IMR-90 (cell line): ENCODE measurements at regions not wholly inside any gene's neighbourhood (a gene's known extent, or its start where the extent isn't known, plus 50 kb on each side); places are given as distances from the start of the nearest gene placed in this dataset.

Source experiments
- ATAC-seq: fragments of 200-7000 bp; cut with Tn5 transposase; 2 replicates; pipeline ENCODE4 v1.9.1; 2020; ENCODE audit warnings: low read depth, mild to moderate bottlenecking, moderate library complexity
- BruUV-seq: library from RNA; stranded (reverse); fragments of 400-500 nt; replicated peaks from 2 replicates; lab custom pipeline; 2021; lab: Mats Ljungman, UMichigan
- CTCF ChIA-PET: fragments of 300-600 bp; formaldehyde crosslinking; extraction: SDS; loops from one replicate; lab custom pipeline; 2021; ENCODE audit warnings: antibody characterized with exemption; lab: Yijun Ruan, JAX
- POLR2A ChIA-PET: fragments of 300-600 bp; sonication (Branson Sonifier 250); formaldehyde crosslinking; loops from one replicate; lab custom pipeline; 2022; ENCODE audit warnings: antibody characterized with exemption; ENCODE audit not compliant: unreplicated experiment; lab: Charles Lee
- DNase-seq: peaks from one replicate; pipeline ENCODE4 v3.0.0; 2013
- H2AFZ ChIP-seq: replicated peaks from 2 replicates; pipeline ENCODE3; 2013; ENCODE audit warnings: low read length, mild to moderate bottlenecking; ENCODE audit not compliant: poor library complexity
- H2AK5ac ChIP-seq: 2 replicates; pipeline ENCODE4 v1.6.1; 2013; ENCODE audit warnings: low read depth, low read length, inconsistent platforms
- H2AK9ac ChIP-seq: replicated peaks from 2 replicates; pipeline ENCODE3; 2013; ENCODE audit warnings: mild to moderate bottlenecking, low read depth, low read length, moderate library complexity; ENCODE audit not compliant: poor library complexity
- H2BK120ac ChIP-seq: 2 replicates; pipeline ENCODE4 v1.6.1; 2013; ENCODE audit warnings: low read depth, low read length, inconsistent platforms
- H2BK15ac ChIP-seq: 3 replicates; pipeline ENCODE4 v1.6.1; 2013; ENCODE audit warnings: low read depth, low read length, inconsistent platforms
- H2BK20ac ChIP-seq: 2 replicates; pipeline ENCODE4 v1.6.1; 2013; ENCODE audit warnings: low read depth, mild to moderate bottlenecking, inconsistent platforms, low read length, moderate library complexity
- H2BK5ac ChIP-seq: 2 replicates; pipeline ENCODE4 v1.6.1; 2013; ENCODE audit warnings: mild to moderate bottlenecking, low read depth, low read length, inconsistent platforms; ENCODE audit not compliant: poor library complexity, severe bottlenecking
- H3K14ac ChIP-seq: replicated peaks from 2 replicates; pipeline ENCODE4 v1.6.1; 2013; ENCODE audit warnings: low read depth, low read length, inconsistent platforms
- H3K18ac ChIP-seq: 2 replicates; pipeline ENCODE4 v1.6.1; 2013; ENCODE audit warnings: low read depth, low read length, control low read depth
- H3K23ac ChIP-seq: 2 replicates; pipeline ENCODE4 v1.6.1; 2013; ENCODE audit warnings: low read depth, low read length, inconsistent platforms
- H3K27ac ChIP-seq: 2 replicates; pipeline ENCODE4 v1.5.1; 2013; ENCODE audit warnings: mild to moderate bottlenecking, control low read depth, low read length; ENCODE audit not compliant: insufficient read depth
- H3K27me3 ChIP-seq: 2 replicates; pipeline ENCODE4 v1.6.1; 2013; ENCODE audit warnings: low read length; ENCODE audit not compliant: control insufficient read depth, insufficient read depth
- H3K36me3 ChIP-seq: 2 replicates; pipeline ENCODE4 v1.6.1; 2013; ENCODE audit warnings: low read length, mixed read lengths; ENCODE audit not compliant: control insufficient read depth, insufficient read depth
- H3K4ac ChIP-seq: 2 replicates; pipeline ENCODE4 v1.6.1; 2013; ENCODE audit warnings: low read depth, low read length, inconsistent platforms
- H3K4me1 ChIP-seq: 2 replicates; pipeline ENCODE4 v1.6.1; 2013; ENCODE audit warnings: low read length, mixed read lengths; ENCODE audit not compliant: control insufficient read depth, insufficient read depth
- H3K4me2 ChIP-seq: 2 replicates; pipeline ENCODE4 v1.6.1; 2013; ENCODE audit warnings: low read depth, mild to moderate bottlenecking, control low read depth, low read length, moderate library complexity
- H3K4me3 ChIP-seq: 2 replicates; pipeline ENCODE4 v1.5.1; 2013; ENCODE audit warnings: low read depth, mild to moderate bottlenecking, control low read depth, low read length, moderate library complexity; ENCODE audit not compliant: insufficient read depth
- H3K56ac ChIP-seq: 2 replicates; pipeline ENCODE4 v1.6.1; 2013; ENCODE audit warnings: low read length, inconsistent platforms; ENCODE audit not compliant: insufficient read depth; ENCODE audit errors: extremely low read depth
- H3K79me1 ChIP-seq, 2 experiments: 2 replicates each; pipeline ENCODE4 v1.6.1; 2013; ENCODE audit warnings: low read length in 2 of 2, inconsistent platforms in 1 of 2, low read depth in 1 of 2
- H3K9ac ChIP-seq: 2 replicates; pipeline ENCODE4 v1.6.1; 2013; ENCODE audit warnings: low read depth, low read length, control low read depth
- H3K9me1 ChIP-seq: 2 replicates; pipeline ENCODE4 v1.6.1; 2013; ENCODE audit warnings: low read length, inconsistent platforms; ENCODE audit not compliant: insufficient read depth
- H3K9me3 ChIP-seq: 2 replicates; pipeline ENCODE4 v1.6.1; 2013; ENCODE audit warnings: low read length; ENCODE audit not compliant: control insufficient read depth, insufficient read depth
- H4K20me1 ChIP-seq: 2 replicates; pipeline ENCODE4 v1.6.1; 2013; ENCODE audit warnings: low read length, inconsistent platforms; ENCODE audit not compliant: insufficient read depth
- H4K5ac ChIP-seq: 2 replicates; pipeline ENCODE4 v1.6.1; 2013; ENCODE audit warnings: mild to moderate bottlenecking, low read depth, low read length, control low read depth
- H4K8ac ChIP-seq, 2 experiments: 2 replicates each; pipeline ENCODE4 v1.6.1; 2013; ENCODE audit warnings: low read depth in 2 of 2, low read length in 2 of 2, control low read depth in 1 of 2, inconsistent platforms in 1 of 2
- H4K91ac ChIP-seq: 2 replicates; pipeline ENCODE4 v1.6.1; 2013; ENCODE audit warnings: low read depth, low read length, inconsistent platforms; ENCODE audit not compliant: insufficient read depth
- CEBPB ChIP-seq: IDR thresholded peaks from 2 replicates; pipeline ENCODE4 v1.6.1; 2012; ENCODE audit warnings: low read depth, low read length, improper control_type of control experiment
- FOS ChIP-seq: fragments of 150-350 bp; IDR thresholded peaks from 2 replicates; pipeline ENCODE4 v1.6.1; 2016; ENCODE audit warnings: low read depth, low read length
- MAFK ChIP-seq: IDR thresholded peaks from 2 replicates; pipeline ENCODE4 v1.6.1; 2012; ENCODE audit warnings: low read depth, low read length, improper control_type of control experiment
- MAZ ChIP-seq: IDR thresholded peaks from 2 replicates; pipeline ENCODE4 v1.6.1; 2012; ENCODE audit warnings: low read depth, mild to moderate bottlenecking, low read length, improper control_type of control experiment, moderate library complexity, borderline replicate concordance
- MXI1 ChIP-seq: IDR thresholded peaks from 2 replicates; pipeline ENCODE4 v1.6.1; 2012; ENCODE audit warnings: low read depth, mild to moderate bottlenecking, low read length, moderate library complexity, borderline replicate concordance
- NFE2L2 ChIP-seq: fragments of 150-350 bp; IDR thresholded peaks from 2 replicates; pipeline ENCODE4 v1.6.1; 2016; ENCODE audit warnings: low read depth, mild to moderate bottlenecking, low read length
- POLR2A ChIP-seq: IDR thresholded peaks from 2 replicates; pipeline ENCODE4 v1.6.1; 2012; ENCODE audit warnings: mild to moderate bottlenecking, low read depth, low read length
- RFX5 ChIP-seq: IDR thresholded peaks from 2 replicates; pipeline ENCODE4 v1.8.0; 2012; ENCODE audit warnings: low read depth, mild to moderate bottlenecking, low read length, moderate library complexity
- USF2 ChIP-seq: fragments of 150-350 bp; IDR thresholded peaks from 2 replicates; pipeline ENCODE4 v1.6.1; 2017; ENCODE audit warnings: mild to moderate bottlenecking, antibody characterized with exemption, low read length, low read depth
- WGBS, 2 experiments: methylation state at CpG; one replicate each; pipeline versions ENCODE4 v1.1.5 to v1.1.7; 2013; ENCODE audit warnings: missing lambda C conversion rate in 2 of 2; ENCODE audit not compliant: insufficient read length in 1 of 2; ENCODE audit errors: extremely low coverage in 2 of 2; 5-methylcytosine and 5-hydroxymethylcytosine counted together
- dilution Hi-C: fragments of 300-500 bp; cut with HindIII; formaldehyde crosslinking; loops from one replicate; pipeline ENCODE4 v1.14.3; 2018; ENCODE audit warnings: low sequenced_read_pairs; ENCODE audit not compliant: unreplicated experiment
- in situ Hi-C: fragments of 300-500 bp; cut with MboI; formaldehyde crosslinking; loops from 3 replicates; pipeline ENCODE4 v1.14.3; 2019; ENCODE audit warnings: low sequenced_read_pairs, inconsistent platforms, mixed read lengths
- intact Hi-C: fragments of 100-400 bp; cut with micrococcal nuclease; formaldehyde crosslinking; loops from 2 replicates; pipeline ENCODE4 v1.10.0; 2022

- DNase-seq (no peak), ATAC-seq (no peak)
- Histone ChIP-seq H3K27ac (no peak overlapping the region), H2AK9ac (no peak overlapping the region), H2BK20ac (no peak overlapping the region), H2BK15ac (no peak overlapping the region), H3K9me1 (no peaks in the 10 kb centered on the region), H3K9me3 (no peaks in the 10 kb centered on the region), H3K23ac (no peak overlapping the region), H3K9ac (no peak overlapping the region), H4K5ac (no peak overlapping the region), H3K18ac (no peak overlapping the region), H2AFZ (no peak overlapping the region), H2AK5ac (no peak overlapping the region), H3K56ac (no peak overlapping the region), H3K27me3 (peaks cover 11% of the 10 kb centered on the region; the same call in 1 of the 2 replicates), H4K91ac (no peak overlapping the region), H3K79me1 (no peaks in the 10 kb centered on the region), H3K14ac (no peak overlapping the region), H2BK120ac (no peak overlapping the region), H2BK5ac (no peak overlapping the region), H3K4me3 (no peak overlapping the region), H4K20me1 (no peaks in the 10 kb centered on the region), H3K4me2 (no peak overlapping the region), H3K4ac (no peak overlapping the region), H4K8ac (no peak overlapping the region), H3K4me1 (no peaks in the 10 kb centered on the region), H3K36me3 (no peaks in the 10 kb centered on the region)
- dilution Hi-C loops (no loop called here), intact Hi-C loops (no loop called here), in situ Hi-C loops (no loop called here)
- TF ChIP-seq MXI1 (no peak), POLR2A (no peak), RFX5 (no peak), USF2 (no peak), NFE2L2 (no peak), MAFK (no peak), MAZ (no peak), FOS (no peak), CEBPB (no peak)
- WGBS, 2 experiments = 70% methylated on average over 4 of the region's 16 CpGs; no CpG with 5 or more reads in 1 of the 2 experiments
- ChIA-PET CTCF (no interaction called here), POLR2A (no interaction called here)
- BruUV-seq = no TSS peak
Observed at GRCh38 chr14:101666264-101666663, 95.2 kb upstream of the PPP2R5C start.
